ENCODE measurements at regions not wholly inside any gene's neighbourhood (a gene's known extent, or its start where the extent isn't known, plus 50 kb on each side); places are given as distances from the start of the nearest gene placed in this dataset.

DNA sequence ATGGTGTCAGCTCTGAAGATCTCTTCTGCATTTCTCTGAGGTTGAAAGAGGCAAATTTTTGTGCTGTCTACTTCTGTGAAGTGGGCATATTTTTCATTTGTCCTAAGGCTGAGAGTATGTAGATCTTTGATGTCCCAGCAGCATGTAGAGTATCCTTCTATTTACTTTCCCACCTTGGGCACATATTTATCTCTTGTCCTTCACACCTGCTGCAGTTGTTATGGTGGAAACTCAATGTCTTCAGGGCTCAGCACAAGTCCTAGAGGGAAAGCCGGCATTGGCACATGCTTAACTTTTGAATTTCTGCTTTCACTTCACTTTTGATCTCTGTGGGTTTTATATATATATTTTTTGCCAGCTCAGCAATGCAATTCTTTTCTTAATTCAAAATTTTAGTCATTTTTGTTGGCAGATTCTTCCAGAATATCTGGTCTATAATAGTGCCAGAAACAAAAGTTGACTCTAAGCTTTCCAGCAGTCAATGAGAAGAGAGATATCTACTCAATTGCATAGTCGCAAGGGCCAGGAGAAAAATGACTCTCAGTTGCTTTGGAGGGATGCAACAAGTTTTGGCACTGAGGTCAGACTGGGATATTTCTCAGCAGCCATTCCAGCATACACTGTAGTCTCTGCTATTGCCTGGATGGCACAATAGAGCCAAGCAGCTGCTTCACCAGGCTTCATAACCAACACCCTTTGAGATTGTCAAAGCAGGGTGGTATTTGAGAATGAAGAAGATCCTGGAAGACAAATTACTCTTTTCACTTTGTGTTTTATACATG is 127.8 kb upstream of the FAT1 start:
- H3K27ac ChIP-seq, result no peak overlapping the region
- no peaks in the 10 kb centered on the region for H3K4me1 ChIP-seq (ENCODE audit: control insufficient read depth in 1 of 2, insufficient read depth in 1 of 2, low read depth in 1 of 2, low read length in 1 of 2)
- no peak for TF ChIP-seq CTCF (IDR thresholded peaks at IDR 0.05)

DNA sequence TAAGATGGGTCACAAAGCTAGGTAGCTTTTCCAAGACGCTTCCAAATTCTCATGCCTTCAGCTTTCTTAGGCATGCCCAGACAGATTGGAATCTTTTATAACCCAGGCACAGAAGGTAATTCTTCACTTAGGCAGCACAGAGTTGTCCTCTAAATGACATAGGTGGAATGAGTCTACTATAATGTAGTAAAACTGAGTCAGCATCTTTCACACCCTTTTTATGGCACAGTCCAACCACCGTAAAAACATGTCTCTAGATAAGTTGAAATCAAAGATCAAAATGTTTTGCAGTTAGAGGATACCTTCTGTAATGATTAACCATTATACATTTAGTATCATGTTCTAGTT is 128.4 kb upstream of the FAT1 start:
- Histone ChIP-seq H3K4me3 (ENCODE audit: low read depth in 1 of 2, low read length in 1 of 2) (no peak overlapping the region), H3K27ac (no peak overlapping the region), H3K27me3 (no peaks in the 10 kb centered on the region), H3K9me3 (no peaks in the 10 kb centered on the region), H3K36me3 (no peaks in the 10 kb centered on the region), H3K4me1 (ENCODE audit: control insufficient read depth in 1 of 2, insufficient read depth in 1 of 2, low read depth in 1 of 2, low read length in 1 of 2) (no peaks in the 10 kb centered on the region)
- no peak for TF ChIP-seq CTCF (IDR thresholded peaks at IDR 0.05)

More for the DNA sequence above, 127.8 kb upstream of the FAT1 start:
- Histone ChIP-seq H3K9me3 (no peaks in the 10 kb centered on the region), H3K36me3 (no peaks in the 10 kb centered on the region), H3K27me3 (no peaks in the 10 kb centered on the region), H3K4me3 (ENCODE audit: low read depth in 1 of 2, low read length in 1 of 2) (no peak overlapping the region)

- Histone ChIP-seq H3K4me3 (ENCODE audit: low read depth in 1 of 2, low read length in 1 of 2) (no peak overlapping the region), H3K36me3 (no peaks in the 10 kb centered on the region), H3K27ac (no peak overlapping the region), H3K27me3 (no peaks in the 10 kb centered on the region), H3K4me1 (ENCODE audit: control insufficient read depth in 1 of 2, insufficient read depth in 1 of 2, low read depth in 1 of 2, low read length in 1 of 2) (no peaks in the 10 kb centered on the region), H3K9me3 (no peaks in the 10 kb centered on the region)
- TF ChIP-seq CTCF (IDR thresholded peaks at IDR 0.05), result no peak
Observed at GRCh38 chr4:186852964-186853391, 129.3 kb upstream of the FAT1 start.

DNA sequence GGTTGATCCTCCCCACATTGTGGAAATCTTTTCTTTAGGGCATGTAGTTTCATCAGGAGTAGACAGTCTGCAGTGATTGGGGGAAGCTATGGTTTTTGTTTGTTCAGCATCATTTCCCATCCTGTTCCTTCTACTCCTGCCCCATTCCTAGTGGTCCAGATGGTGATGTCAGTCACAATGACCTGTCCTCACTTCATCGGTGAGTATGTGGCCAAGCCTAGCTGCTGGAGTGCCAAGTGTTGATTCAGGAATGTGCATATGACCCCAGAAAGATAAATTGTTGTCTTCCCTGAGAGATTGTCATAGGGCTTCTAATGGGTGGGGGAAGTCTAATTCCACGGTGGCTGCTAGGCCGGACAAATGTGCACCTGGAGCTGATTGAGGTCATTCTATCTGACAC is 130.6 kb upstream of the FAT1 start:
- no peaks in the 10 kb centered on the region for H3K36me3 ChIP-seq
- H3K4me1 ChIP-seq (ENCODE audit: control insufficient read depth in 1 of 2, insufficient read depth in 1 of 2, low read depth in 1 of 2, low read length in 1 of 2), result no peaks in the 10 kb centered on the region
- no peak overlapping the region for H3K27ac ChIP-seq
- TF ChIP-seq CTCF (IDR thresholded peaks at IDR 0.05), result no peak
- no peak overlapping the region for H3K4me3 ChIP-seq (ENCODE audit: low read depth in 1 of 2, low read length in 1 of 2)
- no peaks in the 10 kb centered on the region for H3K9me3 ChIP-seq
- H3K27me3 ChIP-seq, result no peaks in the 10 kb centered on the region

DNA sequence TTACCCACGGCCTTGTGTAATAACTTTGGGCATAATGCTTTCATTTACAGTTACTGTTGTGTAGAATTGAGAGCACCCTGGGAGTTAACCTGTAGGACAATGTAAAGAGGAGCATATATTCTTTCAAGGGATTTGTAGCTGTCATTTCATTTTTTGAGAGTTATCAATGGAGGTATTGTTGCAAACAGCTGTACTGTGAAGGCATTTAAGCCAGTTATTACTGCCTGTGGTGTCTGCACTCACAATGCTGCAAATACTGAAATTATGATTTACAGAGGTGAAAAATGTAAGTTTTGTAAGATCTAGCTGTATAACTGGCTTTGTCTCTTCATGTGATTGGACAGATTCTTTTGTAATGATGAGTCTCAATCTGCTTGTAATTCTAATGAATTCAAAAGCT is 131.5 kb upstream of the FAT1 start:
- H3K36me3 ChIP-seq, result no peaks in the 10 kb centered on the region
- TF ChIP-seq CTCF (IDR thresholded peaks at IDR 0.05), result no peak
- no peak overlapping the region for H3K4me3 ChIP-seq (ENCODE audit: low read depth in 1 of 2, low read length in 1 of 2)
- H3K27me3 ChIP-seq, result no peaks in the 10 kb centered on the region
- no peaks in the 10 kb centered on the region for H3K9me3 ChIP-seq
- no peak overlapping the region for H3K27ac ChIP-seq
- H3K4me1 ChIP-seq (ENCODE audit: control insufficient read depth in 1 of 2, insufficient read depth in 1 of 2, low read depth in 1 of 2, low read length in 1 of 2), result no peaks in the 10 kb centered on the region

All from neutrophil (primary cell).